Testis (tissue), 2 donors: ENCODE measurements at regions not wholly inside any gene's neighbourhood (a gene's known extent, or its start where the extent isn't known, plus 50 kb on each side); places are given as distances from the start of the nearest gene placed in this dataset.

ENCODE experiments used
- POLR2A ChIP-seq: fragments of 450-650 bp; IDR thresholded peaks from one replicate; pipeline ENCODE4 v1.6.1; 2017; ENCODE audit warnings: antibody characterized with exemption, mild to moderate bottlenecking, moderate library complexity
- TF ChIP-seq, protein P1 (sequence below), 3 experiments: fragments of 450-650 bp in 2 of 3; fragments of 200-600 bp in 1 of 3; sonication (generic) in 1 of 3; IDR thresholded peaks; one replicate each; pipeline ENCODE4 v1.5.1; 2016 to 2019; ENCODE audit warnings: antibody characterized with exemption in 3 of 3, mild to moderate bottlenecking in 2 of 3, moderate library complexity in 1 of 3

DNA sequence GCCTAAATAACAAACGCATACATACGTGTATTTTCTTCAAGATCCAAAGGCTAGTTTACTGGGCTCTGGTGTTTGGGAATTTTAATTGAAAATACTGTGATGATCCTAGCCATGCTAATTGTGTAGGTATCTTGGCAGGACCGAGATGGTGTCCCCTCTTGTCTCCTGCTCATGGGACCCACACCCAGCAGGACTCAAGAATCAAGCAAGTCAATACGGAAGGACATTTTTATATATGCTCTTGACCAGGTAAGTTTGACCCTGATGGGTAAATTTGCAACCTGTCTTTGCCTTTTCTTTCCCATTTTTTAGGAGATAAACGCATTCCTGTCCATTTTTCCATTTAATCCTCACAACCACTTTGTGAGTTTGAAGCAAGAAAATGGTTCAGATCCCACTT is 111.8 kb upstream of the MYCN start:
- TF ChIP-seq, protein P1, sequence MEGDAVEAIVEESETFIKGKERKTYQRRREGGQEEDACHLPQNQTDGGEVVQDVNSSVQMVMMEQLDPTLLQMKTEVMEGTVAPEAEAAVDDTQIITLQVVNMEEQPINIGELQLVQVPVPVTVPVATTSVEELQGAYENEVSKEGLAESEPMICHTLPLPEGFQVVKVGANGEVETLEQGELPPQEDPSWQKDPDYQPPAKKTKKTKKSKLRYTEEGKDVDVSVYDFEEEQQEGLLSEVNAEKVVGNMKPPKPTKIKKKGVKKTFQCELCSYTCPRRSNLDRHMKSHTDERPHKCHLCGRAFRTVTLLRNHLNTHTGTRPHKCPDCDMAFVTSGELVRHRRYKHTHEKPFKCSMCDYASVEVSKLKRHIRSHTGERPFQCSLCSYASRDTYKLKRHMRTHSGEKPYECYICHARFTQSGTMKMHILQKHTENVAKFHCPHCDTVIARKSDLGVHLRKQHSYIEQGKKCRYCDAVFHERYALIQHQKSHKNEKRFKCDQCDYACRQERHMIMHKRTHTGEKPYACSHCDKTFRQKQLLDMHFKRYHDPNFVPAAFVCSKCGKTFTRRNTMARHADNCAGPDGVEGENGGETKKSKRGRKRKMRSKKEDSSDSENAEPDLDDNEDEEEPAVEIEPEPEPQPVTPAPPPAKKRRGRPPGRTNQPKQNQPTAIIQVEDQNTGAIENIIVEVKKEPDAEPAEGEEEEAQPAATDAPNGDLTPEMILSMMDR (IDR thresholded peaks at IDR 0.05): no peak
- TF ChIP-seq POLR2A: no peak
